ENCODE measurements at regions not wholly inside any gene's neighbourhood (a gene's known extent, or its start where the extent isn't known, plus 50 kb on each side); places are given as distances from the start of the nearest gene placed in this dataset.

DNA sequence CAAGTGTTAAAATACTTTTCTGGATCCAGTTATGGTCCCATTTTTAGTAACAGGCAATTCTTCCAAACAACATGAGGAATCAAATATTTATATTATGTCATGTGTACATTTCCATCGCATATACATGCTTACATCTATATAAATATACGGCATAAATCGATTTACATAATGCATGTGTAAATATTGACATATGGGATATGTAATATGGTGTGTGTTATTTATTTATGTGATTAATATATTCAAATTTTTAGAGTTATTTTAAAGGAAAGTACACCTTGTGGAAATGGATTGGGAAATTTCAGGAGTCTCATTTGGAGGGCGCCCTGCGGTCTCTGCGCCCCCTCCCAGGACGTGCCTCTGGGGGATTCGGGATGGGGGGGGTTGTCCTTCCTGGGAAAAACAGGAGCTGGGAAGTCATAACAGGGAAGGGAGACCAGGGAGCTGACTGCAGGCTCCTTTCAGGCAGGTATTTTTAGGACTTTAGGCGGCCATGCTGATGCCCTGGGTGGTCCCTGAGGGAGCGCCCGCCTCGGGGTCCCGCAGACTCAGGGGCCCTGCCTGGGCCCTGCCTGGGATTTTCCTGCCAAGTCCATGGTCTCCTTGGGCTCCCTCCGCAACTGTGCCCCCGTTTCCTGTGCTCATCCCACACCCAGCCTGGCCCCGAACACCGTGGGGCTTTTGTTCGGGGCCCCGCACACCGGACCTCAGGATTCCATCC is 82.7 kb upstream of the SFSWAP start:
- BruUV-seq (replicated peaks) = no TSS peak
- Histone ChIP-seq H3K18ac (ENCODE audit: low read depth, low read length) (no peak overlapping the region), H3K4me3 (ENCODE audit: insufficient read depth, low read depth, low read length) (no peak overlapping the region), H2AFZ (replicated peaks; ENCODE audit: low read length, poor library complexity) (no peak overlapping the region), H4K91ac (ENCODE audit: insufficient read depth, low read depth, low read length) (no peak overlapping the region), H3K9me1 (ENCODE audit: insufficient read depth, low read length) (no peaks in the 10 kb centered on the region), H3K56ac (ENCODE audit: extremely low read depth, insufficient read depth, low read length) (no peak overlapping the region), H4K5ac (ENCODE audit: low read depth, low read length) (no peak overlapping the region), H2BK120ac (ENCODE audit: low read depth, low read length) (no peak overlapping the region), H2BK15ac (ENCODE audit: low read depth, low read length) (no peak overlapping the region), H3K79me1 (ENCODE audit: low read depth in 1 of 2, low read length in 2 of 2) (no peaks in the 10 kb centered on the region), H3K36me3 (ENCODE audit: control insufficient read depth, insufficient read depth, low read length) (no peaks in the 10 kb centered on the region), H4K20me1 (ENCODE audit: insufficient read depth, low read length) (no peaks in the 10 kb centered on the region), H4K8ac (ENCODE audit: low read depth in 2 of 2, low read length in 2 of 2) (no peak overlapping the region), H2AK9ac (replicated peaks; ENCODE audit: low read depth, low read length, poor library complexity) (no peak overlapping the region), H3K27ac (ENCODE audit: insufficient read depth, low read length) (no peak overlapping the region), H3K4me2 (ENCODE audit: low read depth, low read length) (no peak overlapping the region), H3K14ac (replicated peaks; ENCODE audit: low read depth, low read length) (no peak overlapping the region), H3K4me1 (ENCODE audit: control insufficient read depth, insufficient read depth, low read length) (no peaks in the 10 kb centered on the region), H3K9ac (ENCODE audit: low read depth, low read length) (no peak overlapping the region), H3K9me3 (ENCODE audit: control insufficient read depth, insufficient read depth, low read length) (no peaks in the 10 kb centered on the region), H2BK20ac (ENCODE audit: low read depth, low read length) (no peak overlapping the region), H3K27me3 (ENCODE audit: control insufficient read depth, insufficient read depth, low read length) (no peaks in the 10 kb centered on the region), H3K23ac (ENCODE audit: low read depth, low read length) (no peak overlapping the region), H2BK5ac (ENCODE audit: low read depth, low read length, poor library complexity, severe bottlenecking) (no peak overlapping the region), H2AK5ac (ENCODE audit: low read depth, low read length) (no peak overlapping the region), H3K4ac (ENCODE audit: low read depth, low read length) (no peak overlapping the region)
- WGBS, 2 experiments (ENCODE audit: extremely low coverage in 2 of 2, insufficient read length in 1 of 2) = 60% methylated on average over 2 of the region's 20 CpGs; no CpG with 5 or more reads in 1 of the 2 experiments
- ChIA-PET CTCF (no interaction called here), POLR2A (ENCODE audit: unreplicated experiment) (no interaction called here)
- in situ Hi-C loops (cut with MboI; ENCODE audit: low sequenced_read_pairs) = no loop called here
- intact Hi-C loops (cut with micrococcal nuclease) = no loop called here
- no peak for ATAC-seq (ENCODE audit: low read depth)
- TF ChIP-seq, protein P1, sequence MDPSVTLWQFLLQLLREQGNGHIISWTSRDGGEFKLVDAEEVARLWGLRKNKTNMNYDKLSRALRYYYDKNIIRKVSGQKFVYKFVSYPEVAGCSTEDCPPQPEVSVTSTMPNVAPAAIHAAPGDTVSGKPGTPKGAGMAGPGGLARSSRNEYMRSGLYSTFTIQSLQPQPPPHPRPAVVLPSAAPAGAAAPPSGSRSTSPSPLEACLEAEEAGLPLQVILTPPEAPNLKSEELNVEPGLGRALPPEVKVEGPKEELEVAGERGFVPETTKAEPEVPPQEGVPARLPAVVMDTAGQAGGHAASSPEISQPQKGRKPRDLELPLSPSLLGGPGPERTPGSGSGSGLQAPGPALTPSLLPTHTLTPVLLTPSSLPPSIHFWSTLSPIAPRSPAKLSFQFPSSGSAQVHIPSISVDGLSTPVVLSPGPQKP (IDR thresholded peaks at IDR 0.05; ENCODE audit: borderline replicate concordance, low read depth, low read length) = no peak
- no peak for TF ChIP-seq NFE2L2 (IDR thresholded peaks at IDR 0.05; ENCODE audit: low read depth, low read length)
- no peak for TF ChIP-seq BHLHE40 (IDR thresholded peaks at IDR 0.05; ENCODE audit: low read depth, low read length)
- no peak for TF ChIP-seq FOS (IDR thresholded peaks at IDR 0.05; ENCODE audit: low read depth, low read length)
- TF ChIP-seq, protein P2, sequence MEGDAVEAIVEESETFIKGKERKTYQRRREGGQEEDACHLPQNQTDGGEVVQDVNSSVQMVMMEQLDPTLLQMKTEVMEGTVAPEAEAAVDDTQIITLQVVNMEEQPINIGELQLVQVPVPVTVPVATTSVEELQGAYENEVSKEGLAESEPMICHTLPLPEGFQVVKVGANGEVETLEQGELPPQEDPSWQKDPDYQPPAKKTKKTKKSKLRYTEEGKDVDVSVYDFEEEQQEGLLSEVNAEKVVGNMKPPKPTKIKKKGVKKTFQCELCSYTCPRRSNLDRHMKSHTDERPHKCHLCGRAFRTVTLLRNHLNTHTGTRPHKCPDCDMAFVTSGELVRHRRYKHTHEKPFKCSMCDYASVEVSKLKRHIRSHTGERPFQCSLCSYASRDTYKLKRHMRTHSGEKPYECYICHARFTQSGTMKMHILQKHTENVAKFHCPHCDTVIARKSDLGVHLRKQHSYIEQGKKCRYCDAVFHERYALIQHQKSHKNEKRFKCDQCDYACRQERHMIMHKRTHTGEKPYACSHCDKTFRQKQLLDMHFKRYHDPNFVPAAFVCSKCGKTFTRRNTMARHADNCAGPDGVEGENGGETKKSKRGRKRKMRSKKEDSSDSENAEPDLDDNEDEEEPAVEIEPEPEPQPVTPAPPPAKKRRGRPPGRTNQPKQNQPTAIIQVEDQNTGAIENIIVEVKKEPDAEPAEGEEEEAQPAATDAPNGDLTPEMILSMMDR (conservative IDR thresholded peaks at IDR 0.05; ENCODE audit: low read depth, low read length) = no peak
- no peak for TF ChIP-seq RCOR1 (IDR thresholded peaks at IDR 0.05; ENCODE audit: insufficient replicate concordance, low read length)
- TF ChIP-seq MXI1 (IDR thresholded peaks at IDR 0.05; ENCODE audit: borderline replicate concordance, low read depth, low read length) = no peak
- no peak for TF ChIP-seq POLR2A (IDR thresholded peaks at IDR 0.05; ENCODE audit: low read depth, low read length)
- no peak for TF ChIP-seq CHD1 (IDR thresholded peaks at IDR 0.05; ENCODE audit: low read depth, low read length)
- TF ChIP-seq, protein P3, sequence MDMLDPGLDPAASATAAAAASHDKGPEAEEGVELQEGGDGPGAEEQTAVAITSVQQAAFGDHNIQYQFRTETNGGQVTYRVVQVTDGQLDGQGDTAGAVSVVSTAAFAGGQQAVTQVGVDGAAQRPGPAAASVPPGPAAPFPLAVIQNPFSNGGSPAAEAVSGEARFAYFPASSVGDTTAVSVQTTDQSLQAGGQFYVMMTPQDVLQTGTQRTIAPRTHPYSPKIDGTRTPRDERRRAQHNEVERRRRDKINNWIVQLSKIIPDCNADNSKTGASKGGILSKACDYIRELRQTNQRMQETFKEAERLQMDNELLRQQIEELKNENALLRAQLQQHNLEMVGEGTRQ (IDR thresholded peaks at IDR 0.05; ENCODE audit: low read depth, low read length) = no peak
- no peak for TF ChIP-seq MAFK (IDR thresholded peaks at IDR 0.05; ENCODE audit: low read depth, low read length)
- dilution Hi-C loops (cut with HindIII; ENCODE audit: low sequenced_read_pairs, unreplicated experiment) = no loop called here
- DNase-seq = no peak

All from IMR-90 (cell line).